T-cell (primary cell): ENCODE measurements at regions not wholly inside any gene's neighbourhood (a gene's known extent, or its start where the extent isn't known, plus 50 kb on each side); places are given as distances from the start of the nearest gene placed in this dataset.

Experiments
- ATAC-seq, 4 experiments: fragments of 200-7000 bp in 3 of 4; fragments of 150-1000 bp in 1 of 4; cut with Tn5 transposase; replicated peaks in 1 of 4; 1 replicate in 3 of 4; 2 replicates in 1 of 4; pipeline ENCODE4 v1.10.0; 2021; ENCODE audit warnings: moderate library complexity in 3 of 4, mild to moderate bottlenecking in 2 of 4, moderate number of reproducible peaks in 1 of 4
- CTCF ChIA-PET, 2 donors: fragments of 300-600 bp; sonication (Branson Sonifier 250); formaldehyde crosslinking; loops; one replicate each; lab custom pipeline; 2022; ENCODE audit warnings: antibody characterized with exemption in 2 of 2; lab: Charles Lee
- POLR2A ChIA-PET, 2 donors: fragments of 300-600 bp; sonication (Branson Sonifier 250); formaldehyde crosslinking; loops; one replicate each; lab custom pipeline; 2022; ENCODE audit warnings: antibody characterized with exemption in 2 of 2; lab: Charles Lee
- DNase-seq, 35 experiments: peaks; one replicate each; pipeline versions ENCODE4 v3.0.0 to v3.0.0-alpha.2; 2013 to 2023
- H3K27ac ChIP-seq: one replicate; pipeline ENCODE4 v1.5.1; 2013; ENCODE audit warnings: low read length
- H3K27me3 ChIP-seq, 2 experiments: replicated peaks in 1 of 2; 1 replicate in 1 of 2; 2 replicates in 1 of 2; pipeline versions ENCODE4 v1.6.1 to v1.7.0; 2013; ENCODE audit warnings: low read length in 1 of 2, mixed read lengths in 1 of 2; ENCODE audit not compliant: control insufficient read depth in 2 of 2, insufficient read depth in 2 of 2; ENCODE audit errors: extremely low read depth in 1 of 2
- H3K36me3 ChIP-seq, 2 donors: 1 replicate in 1 of 2; 2 replicates in 1 of 2; pipeline versions ENCODE4 v1.6.1 to v1.7.0; 2013; ENCODE audit warnings: low read length in 1 of 2; ENCODE audit not compliant: control insufficient read depth in 2 of 2, insufficient read depth in 1 of 2; ENCODE audit errors: extremely low read depth in 1 of 2
- H3K4me1 ChIP-seq, 2 experiments: 1 replicate in 1 of 2; 2 replicates in 1 of 2; pipeline versions ENCODE4 v1.6.1 to v1.7.0; 2013; ENCODE audit warnings: low read length in 2 of 2, mixed read lengths in 1 of 2; ENCODE audit not compliant: insufficient read depth in 2 of 2, control insufficient read depth in 1 of 2; ENCODE audit errors: extremely low read depth in 1 of 2
- H3K4me3 ChIP-seq, 2 donors: 1 replicate in 1 of 2; 2 replicates in 1 of 2; pipeline versions ENCODE4 v1.5.1 to v1.7.0; 2013; ENCODE audit warnings: mild to moderate bottlenecking in 2 of 2, low read length in 1 of 2, moderate library complexity in 1 of 2; ENCODE audit not compliant: control insufficient read depth in 1 of 2; ENCODE audit errors: extremely low read depth in 1 of 2
- H3K9me3 ChIP-seq: 2 replicates; pipeline ENCODE4 v1.7.0; 2013
- H3K27ac Mint-ChIP-seq, 2 donors: one replicate each; pipeline ENCODE4 v1.8.0; 2020 to 2021; ENCODE audit warnings: mild to moderate bottlenecking in 2 of 2, mixed read lengths in 2 of 2
- H3K27me3 Mint-ChIP-seq, 2 donors: one replicate each; pipeline ENCODE4 v1.8.0; 2021 to 2022; ENCODE audit warnings: mixed read lengths in 2 of 2
- H3K36me3 Mint-ChIP-seq: one replicate; pipeline ENCODE4 v1.8.0; 2021; ENCODE audit warnings: mixed read lengths
- H3K4me1 Mint-ChIP-seq, 3 donors: one replicate each; pipeline ENCODE4 v1.8.0; 2020 to 2022; ENCODE audit warnings: mixed read lengths in 3 of 3, mild to moderate bottlenecking in 1 of 3
- H3K4me3 Mint-ChIP-seq, 3 donors: one replicate each; pipeline ENCODE4 v1.8.0; 2020 to 2022; ENCODE audit warnings: mild to moderate bottlenecking in 3 of 3, mixed read lengths in 3 of 3, moderate library complexity in 3 of 3
- H3K9me3 Mint-ChIP-seq, 3 donors: one replicate each; pipeline ENCODE4 v1.8.0; 2020 to 2022; ENCODE audit warnings: mixed read lengths in 3 of 3
- WGBS: methylation state at CpG from one replicate; pipeline ENCODE4 v1.1.5; 2013; ENCODE audit warnings: missing lambda C conversion rate; ENCODE audit not compliant: insufficient coverage; 5-methylcytosine and 5-hydroxymethylcytosine counted together

DNA sequence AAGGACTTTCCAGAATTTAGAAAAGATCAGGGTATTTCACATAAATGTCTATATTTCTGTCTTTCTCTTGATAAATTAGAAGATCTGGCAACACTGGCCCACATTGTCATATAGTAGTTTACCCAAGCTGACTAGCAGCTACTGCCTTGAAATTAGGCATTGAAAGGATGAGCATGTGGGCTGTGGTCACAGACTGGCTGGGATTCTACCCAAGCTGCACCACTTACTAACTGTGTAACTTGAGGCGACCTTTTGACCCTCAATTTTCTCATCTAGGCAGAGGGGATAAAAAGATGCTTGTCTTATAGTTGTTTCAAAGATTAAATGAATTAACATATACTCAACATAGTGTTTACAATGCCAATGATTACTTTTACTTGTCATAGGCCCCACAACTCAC, 152.7 kb upstream of the BMP2 start:
- CTCF ChIA-PET: no interaction called here
- H3K9me3 Mint-ChIP-seq: peaks cover 6 to 18% (median 11%) of the 10 kb centered on the region in 3 donors
- no CpG with 5 or more reads among the region's 1 CpG for WGBS

DNA sequence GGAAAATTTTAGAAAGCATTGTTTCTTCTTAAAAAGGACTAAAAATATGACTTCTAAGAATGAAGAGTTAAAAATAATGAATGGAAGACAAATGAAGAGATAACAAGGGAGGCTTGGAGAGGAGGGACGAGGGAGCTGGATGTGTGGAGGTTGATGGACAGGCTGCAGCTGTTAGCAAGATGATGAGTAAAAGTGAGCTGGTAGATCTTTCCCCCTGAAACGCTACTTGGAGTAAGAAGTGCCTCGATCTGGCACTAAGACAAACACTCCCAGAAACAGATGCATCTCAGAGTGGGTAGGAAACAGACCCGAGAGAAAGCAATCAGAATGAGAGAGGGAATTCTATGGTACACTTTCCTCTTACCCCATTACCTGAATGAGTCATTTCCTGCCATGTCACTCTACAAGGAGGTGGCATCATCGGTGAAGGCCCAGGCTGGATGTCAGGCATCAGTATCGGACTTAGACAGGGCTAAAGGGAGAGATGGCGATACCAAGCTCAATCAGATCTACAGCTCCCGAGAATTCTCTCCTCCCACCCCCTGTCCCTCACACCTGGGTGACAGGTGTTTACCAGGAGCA, 154.1 kb upstream of the BMP2 start:
- Mint-ChIP-seq H3K4me3 (no peak overlapping the region), H3K27ac (no peak overlapping the region), H3K27me3 (no peaks in the 10 kb centered on the region), H3K4me1 (no peaks in the 10 kb centered on the region), H3K9me3 (peaks cover 6 to 13% (median 12%) of the 10 kb centered on the region in 3 donors), H3K36me3 (no peaks in the 10 kb centered on the region)
- Histone ChIP-seq H3K27me3 (no peaks in the 10 kb centered on the region), H3K4me1 (no peaks in the 10 kb centered on the region), H3K27ac (no peak overlapping the region), H3K4me3 (no peak overlapping the region), H3K36me3 (no peaks in the 10 kb centered on the region), H3K9me3 (no peaks in the 10 kb centered on the region)
- ATAC-seq (no peak), DNase-seq (no peak)
- CTCF ChIA-PET: no interaction called here
- no CpG with 5 or more reads among the region's 8 CpGs for WGBS
- POLR2A ChIA-PET: no interaction called here

More for the DNA sequence above, 152.7 kb upstream of the BMP2 start:
- Histone ChIP-seq H3K9me3 (no peaks in the 10 kb centered on the region), H3K27ac (no peak overlapping the region), H3K36me3 (no peaks in the 10 kb centered on the region), H3K4me1 (no peaks in the 10 kb centered on the region), H3K4me3 (no peak overlapping the region), H3K27me3 (no peaks in the 10 kb centered on the region)
- no peak for ATAC-seq
- POLR2A ChIA-PET: no interaction called here
- no peaks in the 10 kb centered on the region for H3K4me1 Mint-ChIP-seq
- H3K27ac Mint-ChIP-seq: no peak overlapping the region
- no peaks in the 10 kb centered on the region for H3K36me3 Mint-ChIP-seq
- DNase-seq: no peak
- H3K4me3 Mint-ChIP-seq: no peak overlapping the region
- H3K27me3 Mint-ChIP-seq: no peaks in the 10 kb centered on the region

DNA sequence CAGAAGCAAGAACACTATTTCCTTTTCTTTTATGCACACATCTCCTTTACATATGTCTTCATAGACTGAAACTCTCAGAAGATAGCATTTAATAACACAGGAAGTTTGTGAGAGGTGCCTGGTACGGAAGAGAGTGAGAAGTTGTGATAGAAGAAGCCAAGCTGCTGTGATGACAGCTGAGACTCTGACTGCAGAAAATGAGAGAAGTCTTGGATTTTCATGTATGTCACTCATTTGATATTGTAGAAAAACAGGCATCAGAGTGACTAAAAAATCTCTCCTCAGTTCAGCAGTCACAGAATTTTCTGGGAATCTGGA, 154.9 kb upstream of the BMP2 start:
- peaks cover 6 to 13% (median 8%) of the 10 kb centered on the region in 3 donors for H3K9me3 Mint-ChIP-seq
- no CpG with 5 or more reads among the region's 1 CpG for WGBS
- ATAC-seq (no peak), DNase-seq (no peak)
- H3K4me3 Mint-ChIP-seq: no peak overlapping the region
- no peaks in the 10 kb centered on the region for H3K4me1 Mint-ChIP-seq
- Histone ChIP-seq H3K4me3 (no peak overlapping the region), H3K27me3 (no peaks in the 10 kb centered on the region), H3K9me3 (no peaks in the 10 kb centered on the region), H3K4me1 (no peaks in the 10 kb centered on the region), H3K36me3 (no peaks in the 10 kb centered on the region), H3K27ac (no peak overlapping the region)
- CTCF ChIA-PET: no interaction called here
- POLR2A ChIA-PET: no interaction called here
- H3K27ac Mint-ChIP-seq: no peak overlapping the region
- H3K36me3 Mint-ChIP-seq: no peaks in the 10 kb centered on the region
- H3K27me3 Mint-ChIP-seq: no peaks in the 10 kb centered on the region

DNA sequence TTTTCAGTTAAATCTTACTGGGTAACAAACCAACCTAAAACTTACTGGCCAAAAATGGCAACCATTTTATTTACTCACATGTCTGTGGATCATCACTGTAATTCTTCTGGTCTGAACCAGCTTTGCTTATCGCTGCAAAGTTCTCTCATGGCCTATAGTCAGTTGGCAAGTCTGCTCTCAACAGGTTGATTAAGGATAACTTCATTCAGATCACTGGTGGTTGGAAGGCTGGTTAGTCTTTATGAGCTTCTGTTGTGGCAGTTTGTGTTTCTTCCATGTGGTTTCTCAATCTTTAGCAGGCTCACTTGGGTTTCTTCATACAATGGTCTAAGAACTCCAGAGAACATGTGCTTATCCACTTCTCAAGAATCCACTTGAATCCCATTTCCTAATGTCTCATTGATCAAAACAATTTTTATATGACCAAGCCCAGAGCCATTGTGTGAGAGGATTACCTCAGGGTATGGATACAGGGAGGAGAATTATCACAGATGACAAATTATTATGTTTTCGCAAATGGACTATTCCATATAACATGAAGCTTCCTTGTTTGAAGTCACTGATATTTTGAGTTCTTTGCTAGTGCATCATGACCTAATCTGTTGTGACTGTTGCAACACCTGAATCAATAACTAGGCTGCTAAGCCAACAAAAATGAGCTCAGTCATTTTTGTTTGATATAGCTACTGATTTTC, 155.4 kb upstream of the BMP2 start:
- Histone ChIP-seq H3K27ac (no peak overlapping the region), H3K4me1 (no peaks in the 10 kb centered on the region), H3K9me3 (no peaks in the 10 kb centered on the region), H3K36me3 (no peaks in the 10 kb centered on the region), H3K4me3 (no peak overlapping the region), H3K27me3 (no peaks in the 10 kb centered on the region)
- no peak overlapping the region for H3K27ac Mint-ChIP-seq
- no CpG with 5 or more reads among the region's 2 CpGs for WGBS
- peaks cover 6 to 14% (median 6%) of the 10 kb centered on the region in 3 donors for H3K9me3 Mint-ChIP-seq
- no peak overlapping the region for H3K4me3 Mint-ChIP-seq
- H3K27me3 Mint-ChIP-seq: no peaks in the 10 kb centered on the region
- DNase-seq (no peak), ATAC-seq (no peak)
- no peaks in the 10 kb centered on the region for H3K36me3 Mint-ChIP-seq
- ChIA-PET CTCF (no interaction called here), POLR2A (no interaction called here)
- no peaks in the 10 kb centered on the region for H3K4me1 Mint-ChIP-seq

DNA sequence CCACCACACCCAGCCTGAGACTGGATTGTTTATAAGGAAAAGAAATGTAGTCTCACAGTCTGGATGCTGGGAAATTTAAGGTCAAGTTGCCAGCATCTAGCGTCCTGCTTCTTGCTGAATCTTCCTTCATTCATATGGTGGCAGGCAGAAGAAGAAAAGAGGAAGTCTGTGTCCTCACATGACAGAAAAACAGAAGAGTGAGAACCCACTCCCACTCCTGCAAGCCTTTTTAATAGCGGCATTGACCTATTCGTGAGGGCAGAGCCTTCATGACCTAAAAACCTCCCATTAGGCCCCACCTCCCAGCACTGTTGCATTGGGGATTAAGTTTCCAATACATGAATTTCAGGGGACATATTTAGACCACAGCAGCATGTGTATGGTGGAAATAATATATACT, 160.8 kb upstream of the BMP2 start:
- no peak overlapping the region for H3K27ac ChIP-seq
- H3K27me3 ChIP-seq: no peaks in the 10 kb centered on the region
- DNase-seq (no peak), ATAC-seq (no peak)
- Mint-ChIP-seq H3K9me3 (peaks cover 3 to 4% (median 4%) of the 10 kb centered on the region in 3 donors), H3K4me3 (no peak overlapping the region), H3K27ac (no peak overlapping the region), H3K27me3 (no peaks in the 10 kb centered on the region), H3K36me3 (no peaks in the 10 kb centered on the region), H3K4me1 (no peaks in the 10 kb centered on the region)
- CTCF ChIA-PET: no interaction called here
- H3K9me3 ChIP-seq: no peaks in the 10 kb centered on the region
- POLR2A ChIA-PET: no interaction called here
- H3K36me3 ChIP-seq: no peaks in the 10 kb centered on the region
- H3K4me1 ChIP-seq: no peaks in the 10 kb centered on the region
- 20% methylated on average over 1 of the region's 3 CpGs for WGBS
- no peak overlapping the region for H3K4me3 ChIP-seq

DNA sequence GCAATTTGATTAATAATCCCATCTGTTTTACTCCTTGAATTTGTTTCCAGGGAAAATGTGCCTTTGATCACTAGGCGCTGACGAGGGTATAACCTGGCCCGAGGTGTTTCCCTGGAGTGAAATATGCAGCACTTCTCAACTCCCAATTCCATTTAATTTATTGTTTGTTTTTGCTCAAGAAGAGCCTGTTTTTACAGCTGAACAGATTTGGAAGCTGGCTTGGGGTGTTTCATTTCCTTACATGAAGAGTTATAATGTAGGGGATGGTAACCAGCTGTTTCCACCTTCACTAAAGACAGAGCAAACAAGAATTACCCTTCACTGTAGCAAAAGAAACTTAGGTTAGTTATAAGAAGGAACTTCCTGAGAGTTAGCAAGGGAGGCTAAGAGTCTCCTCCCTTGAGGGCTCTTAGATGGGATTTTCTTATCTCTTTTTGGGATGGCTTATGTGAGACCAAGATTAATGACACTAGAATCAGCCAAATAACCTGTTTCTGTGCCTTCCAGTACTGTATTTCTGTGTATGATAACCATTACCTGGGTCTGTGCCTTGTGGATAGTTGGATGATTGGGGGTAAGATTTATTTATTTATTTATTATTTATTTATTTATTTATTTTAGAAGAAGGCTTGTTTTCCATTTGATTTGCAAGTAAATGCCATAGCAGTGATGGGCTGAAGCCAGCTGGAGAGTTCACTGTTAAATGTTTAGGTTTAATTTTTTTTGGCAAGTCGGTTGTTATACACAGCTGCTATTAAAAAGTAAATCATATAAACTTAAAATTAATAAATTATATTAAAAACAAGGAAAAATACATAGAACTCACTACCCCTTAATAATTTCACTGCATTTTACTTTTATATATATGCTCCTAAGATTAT, 162.2 kb upstream of the BMP2 start:
- ChIA-PET CTCF (no interaction called here), POLR2A (no interaction called here)
- Mint-ChIP-seq H3K4me1 (no peaks in the 10 kb centered on the region), H3K27me3 (no peaks in the 10 kb centered on the region), H3K4me3 (no peak overlapping the region), H3K9me3 (peaks cover 3 to 8% (median 4%) of the 10 kb centered on the region in 3 donors), H3K27ac (no peak overlapping the region), H3K36me3 (no peaks in the 10 kb centered on the region)
- Histone ChIP-seq H3K9me3 (no peaks in the 10 kb centered on the region), H3K4me1 (no peaks in the 10 kb centered on the region), H3K27ac (no peak overlapping the region), H3K4me3 (no peak overlapping the region), H3K27me3 (no peaks in the 10 kb centered on the region), H3K36me3 (no peaks in the 10 kb centered on the region)
- WGBS: no CpG with 5 or more reads among the region's 4 CpGs
- DNase-seq (no peak), ATAC-seq (no peak)
